Effector CD8-positive, alpha-beta T cell (primary cell): ENCODE measurements at regions not wholly inside any gene's neighbourhood (a gene's known extent, or its start where the extent isn't known, plus 50 kb on each side); places are given as distances from the start of the nearest gene placed in this dataset.

ENCODE experiments used
- DNase-seq: peaks from one replicate; lab custom pipeline; 2025; lab: John Stamatoyannopoulos, UW

DNA sequence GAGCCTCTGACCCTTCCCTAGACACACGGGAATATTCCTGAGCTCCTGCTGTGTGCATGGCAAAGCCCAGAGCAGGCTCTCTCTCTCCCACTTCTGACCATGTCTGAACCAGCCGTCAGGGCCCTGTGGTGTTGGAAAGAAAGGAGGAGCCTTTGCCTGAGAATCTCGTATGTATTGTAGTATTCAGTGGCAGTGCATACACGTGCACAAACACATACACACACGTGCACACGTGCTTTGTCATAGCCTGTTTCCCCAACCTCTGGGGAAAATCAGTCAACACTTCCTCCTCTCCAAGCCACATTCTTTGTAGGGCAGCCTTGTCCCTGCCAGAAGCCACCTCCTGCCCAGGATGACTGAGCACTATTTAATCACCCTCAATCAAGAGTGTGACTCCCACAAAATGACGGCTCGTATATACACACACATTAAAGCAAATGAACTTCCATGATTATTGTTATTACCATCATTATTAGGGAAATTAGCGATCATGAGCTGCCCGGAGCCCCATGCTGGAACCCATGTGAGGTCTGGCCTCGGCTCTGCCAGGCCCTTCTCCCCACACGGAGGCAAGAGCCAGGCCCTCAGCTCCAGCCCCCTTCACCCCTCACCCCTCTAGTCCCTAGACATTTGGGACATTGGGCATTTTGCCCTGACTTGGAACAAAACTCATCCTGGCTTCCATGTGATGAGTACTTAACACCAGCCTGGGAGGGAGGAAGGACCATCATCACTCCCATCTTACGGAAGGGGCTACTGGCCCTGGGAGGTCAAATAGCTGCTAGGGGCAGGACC, 331.9 kb downstream of the NPHP4 start:
- no peak for DNase-seq

DNA sequence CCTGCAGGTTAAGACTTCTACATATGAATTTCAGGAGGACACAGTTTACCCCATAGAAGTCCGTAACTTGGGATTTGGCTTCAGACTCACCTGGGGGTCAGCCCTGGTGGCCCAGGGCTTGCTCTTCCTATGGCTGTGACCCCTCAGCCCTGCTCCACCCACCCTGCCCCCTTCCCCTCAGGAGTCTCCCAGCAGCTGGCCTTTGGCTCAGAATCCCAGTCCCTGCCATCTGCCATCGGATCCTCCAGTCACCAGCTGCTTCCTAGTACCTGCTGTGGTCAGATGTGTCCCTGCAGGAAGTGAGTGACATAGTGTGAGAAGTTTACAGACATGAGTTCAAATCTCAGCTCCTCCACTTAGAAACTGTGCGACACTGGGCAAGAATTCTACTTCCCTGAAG, 332.6 kb downstream of the NPHP4 start:
- no peak for DNase-seq

DNA sequence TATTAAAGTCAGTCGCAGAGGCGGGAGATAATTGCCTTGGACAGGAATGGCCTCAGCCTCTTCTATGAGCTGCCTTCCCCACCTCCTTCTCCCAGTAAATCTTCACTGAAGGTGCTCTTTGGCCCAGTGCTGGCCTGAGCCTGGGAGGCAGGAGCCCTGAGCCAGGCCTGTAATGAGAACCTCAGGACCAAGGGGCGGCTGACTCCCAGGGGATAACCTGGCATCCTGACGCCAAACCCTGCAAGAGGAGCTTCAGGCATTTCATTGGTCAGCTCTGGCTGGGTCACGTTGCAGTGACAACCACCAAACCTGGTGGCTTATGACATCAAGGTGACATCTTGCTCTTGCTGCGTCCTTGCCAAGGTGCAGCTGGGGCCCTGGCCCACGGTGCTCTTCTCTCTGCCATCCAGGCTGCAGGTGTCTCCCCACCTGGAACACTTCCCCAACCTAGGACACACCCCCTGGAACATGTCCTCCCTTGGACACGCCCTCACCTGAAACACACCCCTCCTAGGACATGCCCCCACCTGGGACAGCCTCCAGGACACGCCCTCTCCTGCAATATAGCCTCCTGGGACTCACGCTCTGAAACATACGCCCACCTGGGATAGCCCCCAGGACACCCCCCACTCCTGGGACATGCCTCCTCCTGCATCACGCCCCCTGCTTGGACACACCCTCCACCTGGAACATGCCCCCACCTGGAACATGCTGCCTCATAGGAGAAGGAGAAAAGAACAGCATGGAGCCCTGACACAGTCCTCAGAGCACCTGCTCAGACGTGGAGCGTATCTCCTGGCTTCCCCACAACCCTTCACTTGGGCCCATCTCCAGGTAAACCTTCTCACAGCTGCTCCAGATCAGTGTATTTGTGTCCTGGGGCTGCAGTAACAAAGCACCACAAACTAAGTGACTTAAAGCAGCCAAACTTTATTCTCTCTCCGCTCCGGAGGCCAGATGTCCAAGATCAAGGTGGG, 333.6 kb downstream of the NPHP4 start:
- no peak for DNase-seq

DNA sequence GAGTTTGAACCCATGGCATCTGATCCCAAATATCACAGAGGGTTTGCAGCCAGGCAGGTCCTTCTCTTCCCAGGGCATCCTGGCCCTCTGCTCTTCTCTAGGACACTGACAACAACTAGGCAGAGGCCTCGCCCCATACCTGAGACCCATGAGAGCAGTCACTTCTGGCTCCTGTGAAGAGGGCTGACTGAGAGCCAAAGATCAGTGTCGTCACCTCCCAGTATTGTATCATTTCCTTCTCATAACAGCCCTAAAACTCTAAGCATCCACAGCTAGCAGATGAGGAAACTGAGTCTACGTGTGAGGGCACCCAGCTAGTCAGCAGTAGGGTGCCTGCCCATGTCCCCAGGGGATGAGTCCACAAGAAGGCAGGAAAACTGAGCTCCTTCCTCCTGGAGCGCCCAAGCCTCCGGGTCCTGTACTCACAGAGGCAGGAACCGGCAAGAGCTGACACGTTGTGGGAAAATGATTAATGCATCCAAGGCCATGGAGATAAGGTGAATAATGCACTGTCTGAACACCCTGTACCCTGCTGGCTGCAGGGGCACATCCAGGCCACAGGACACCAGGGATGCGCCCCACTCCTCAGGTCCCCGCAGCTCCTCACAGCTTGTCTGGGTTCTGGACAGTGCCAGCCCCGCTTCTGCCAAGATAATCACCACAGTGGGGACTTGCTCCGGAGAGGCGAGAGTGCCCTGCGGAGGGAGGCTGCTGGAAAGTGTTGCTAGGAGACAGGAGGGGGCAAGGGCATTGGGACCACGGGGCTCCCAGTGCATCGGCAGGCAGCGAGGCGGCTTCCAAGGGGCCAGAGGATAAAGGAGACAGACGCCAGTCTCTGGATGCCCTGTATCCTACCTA, 340.0 kb downstream of the NPHP4 start:
- DNase-seq, result no peak

DNA sequence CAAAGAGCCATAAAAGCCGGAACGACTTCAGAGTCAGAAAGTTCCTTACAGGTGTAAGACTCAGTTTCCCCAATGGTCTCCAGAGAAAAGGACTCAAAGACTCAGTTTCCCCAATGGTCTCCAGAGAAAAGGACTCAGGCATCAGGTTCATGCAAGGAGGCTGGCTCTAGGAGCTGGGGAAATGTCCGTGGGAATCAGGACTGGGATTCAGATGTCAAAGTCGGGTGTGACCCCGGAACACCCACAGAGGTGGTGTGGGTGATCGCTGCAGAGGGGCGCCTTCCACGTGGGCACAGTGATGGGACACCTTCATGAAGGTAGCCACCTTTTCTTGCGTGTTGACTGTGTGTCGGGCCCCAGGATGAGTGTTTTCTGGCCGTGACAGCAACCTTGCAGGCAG, 340.8 kb downstream of the NPHP4 start:
- DNase-seq, result no peak

DNA sequence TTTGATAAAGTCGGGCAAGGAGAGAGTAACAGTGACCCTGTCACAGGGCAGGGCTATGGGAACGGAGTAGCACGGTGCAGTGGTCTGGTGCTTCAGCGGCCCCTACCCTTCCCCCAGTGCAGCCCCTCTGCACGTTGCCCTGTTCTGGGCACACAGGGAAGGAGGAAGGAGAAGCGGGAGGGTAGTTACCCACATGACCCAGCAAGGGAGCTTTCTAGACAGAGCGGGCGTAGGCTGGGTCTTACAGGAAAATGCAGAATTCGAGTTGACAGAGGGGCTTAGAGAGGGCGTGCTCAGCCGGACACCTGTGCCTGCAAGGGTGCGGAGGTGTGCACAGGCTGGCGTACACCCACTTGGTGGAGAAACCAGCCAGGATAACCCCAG, 341.2 kb downstream of the NPHP4 start:
- DNase-seq, result no peak

DNA sequence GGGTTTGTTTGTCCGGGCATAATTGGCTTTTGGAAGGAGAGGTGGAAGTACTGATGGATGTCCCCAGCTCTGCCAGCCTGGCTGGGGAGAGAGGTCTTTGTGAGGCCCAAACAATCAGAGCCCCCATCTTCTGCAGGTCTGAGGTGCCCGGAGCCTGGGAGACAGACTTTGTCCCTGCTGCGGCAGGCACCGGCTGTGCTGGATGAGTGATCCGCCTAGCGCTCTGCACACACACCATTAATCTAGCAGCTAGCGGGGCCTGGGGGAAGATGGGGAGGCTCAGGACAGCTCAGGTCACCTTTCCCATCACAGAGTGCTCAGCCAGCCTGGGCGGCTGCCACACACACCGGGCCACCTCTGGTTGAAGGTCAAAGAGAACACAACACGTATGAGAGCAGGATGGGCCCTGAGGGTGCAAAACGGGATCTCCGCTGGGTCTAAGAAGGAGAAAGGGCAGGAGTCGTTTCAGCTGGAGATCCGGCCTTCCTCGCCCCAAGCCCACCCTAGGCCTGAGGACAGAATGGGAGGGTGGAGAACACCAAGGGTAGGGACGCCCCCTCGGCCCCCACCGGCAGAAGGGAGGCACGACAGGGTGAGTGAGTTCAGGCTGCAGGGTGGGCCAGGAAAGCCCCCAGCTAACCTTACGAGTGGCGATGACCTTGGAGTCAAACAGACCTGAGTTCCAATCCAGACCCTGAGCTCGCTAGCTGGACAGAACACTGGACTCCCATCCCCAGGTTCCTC, 341.8 kb downstream of the NPHP4 start:
- no peak for DNase-seq

DNA sequence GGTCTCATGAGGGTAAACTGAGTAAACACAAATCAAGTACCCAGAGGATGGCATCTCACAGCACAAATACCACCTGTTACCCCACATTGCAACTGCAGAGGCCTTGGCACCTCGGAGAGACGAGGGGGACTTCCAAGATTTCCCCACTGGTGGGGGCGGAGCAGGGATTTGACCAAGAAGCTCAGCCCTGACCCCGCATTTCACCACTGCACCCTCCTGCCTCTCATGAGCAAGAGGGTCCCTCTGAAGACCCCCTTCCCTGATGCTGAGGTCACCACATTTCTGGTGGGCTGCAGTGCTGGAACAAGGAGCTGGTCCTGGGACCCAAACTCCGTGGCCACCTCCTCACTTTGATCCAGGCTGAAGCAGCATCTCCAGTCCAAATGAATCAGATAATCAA, 342.4 kb downstream of the NPHP4 start:
- no peak for DNase-seq

DNA sequence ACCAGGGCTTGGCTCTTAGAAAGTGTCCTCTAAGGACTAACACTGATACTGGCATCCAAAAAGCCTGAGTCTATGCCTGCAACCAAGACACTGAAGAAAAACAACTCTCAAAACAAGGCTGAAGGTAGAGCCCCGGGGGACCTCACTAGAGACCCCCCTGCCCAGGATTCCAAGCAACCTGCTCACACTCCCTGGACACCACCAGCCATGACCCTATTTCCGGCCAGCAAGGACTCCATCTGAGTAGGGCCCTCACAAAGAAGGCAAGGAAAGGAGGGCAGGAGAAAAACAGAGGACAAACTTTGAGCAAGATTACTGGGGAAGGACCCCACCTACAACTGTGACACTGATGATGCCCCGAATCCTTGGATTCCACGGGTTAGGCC, 343.1 kb downstream of the NPHP4 start:
- DNase-seq, result no peak

DNA sequence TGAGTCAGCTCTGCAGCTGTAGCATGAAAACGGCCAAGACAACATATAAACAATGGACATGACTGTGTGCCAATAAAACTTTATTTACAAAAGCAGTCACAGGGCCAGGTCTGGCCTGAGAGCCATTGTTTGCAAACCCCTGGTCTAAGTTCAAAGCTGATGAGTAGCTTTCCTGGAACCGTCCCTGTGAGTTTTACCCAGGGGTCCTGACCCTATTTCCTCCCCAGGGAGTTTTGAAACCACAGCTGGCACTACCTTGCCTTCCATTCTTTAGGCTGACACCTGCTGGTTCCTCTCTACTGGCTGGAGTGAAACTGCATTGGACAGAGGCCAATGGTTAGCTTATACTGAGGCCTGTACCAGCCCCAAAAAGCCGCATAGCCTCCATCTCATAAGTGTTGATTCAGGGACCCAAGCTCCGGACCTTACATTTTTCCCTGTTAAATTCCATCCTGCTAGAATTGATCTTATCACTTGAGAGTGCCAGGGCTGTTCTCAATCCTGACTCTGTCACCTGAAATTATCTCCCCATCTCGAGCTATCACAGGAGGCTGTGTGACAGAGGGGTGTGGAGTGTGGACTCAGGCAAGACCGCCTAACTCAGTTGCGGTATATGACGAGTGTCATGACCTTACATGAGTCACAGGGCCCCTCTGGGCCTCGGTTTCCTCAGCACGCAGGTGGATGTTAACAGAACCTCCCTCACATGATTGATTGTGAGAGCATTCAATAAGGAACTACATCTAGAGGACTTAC, 343.6 kb downstream of the NPHP4 start:
- DNase-seq, result no peak

DNA sequence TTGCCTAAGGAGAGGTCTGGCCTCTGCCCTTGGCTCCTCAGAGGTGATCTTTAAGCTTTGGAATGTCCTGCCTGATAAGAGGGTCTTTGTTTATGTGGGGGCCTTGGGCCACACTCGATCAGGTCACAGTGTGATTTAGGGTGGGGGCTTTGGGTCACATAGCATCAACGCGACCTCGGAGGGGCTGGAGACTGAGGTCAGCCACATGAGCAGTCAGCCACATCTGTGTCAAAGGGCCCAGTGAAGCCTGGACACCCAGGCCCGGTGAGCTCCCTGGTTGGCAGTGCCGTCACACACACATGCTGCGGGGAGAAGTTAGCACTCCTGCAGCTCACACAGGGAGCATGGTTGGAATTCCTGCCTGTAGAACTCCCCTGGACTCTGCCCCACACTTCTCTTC, 345.0 kb downstream of the NPHP4 start:
- DNase-seq, result no peak

DNA sequence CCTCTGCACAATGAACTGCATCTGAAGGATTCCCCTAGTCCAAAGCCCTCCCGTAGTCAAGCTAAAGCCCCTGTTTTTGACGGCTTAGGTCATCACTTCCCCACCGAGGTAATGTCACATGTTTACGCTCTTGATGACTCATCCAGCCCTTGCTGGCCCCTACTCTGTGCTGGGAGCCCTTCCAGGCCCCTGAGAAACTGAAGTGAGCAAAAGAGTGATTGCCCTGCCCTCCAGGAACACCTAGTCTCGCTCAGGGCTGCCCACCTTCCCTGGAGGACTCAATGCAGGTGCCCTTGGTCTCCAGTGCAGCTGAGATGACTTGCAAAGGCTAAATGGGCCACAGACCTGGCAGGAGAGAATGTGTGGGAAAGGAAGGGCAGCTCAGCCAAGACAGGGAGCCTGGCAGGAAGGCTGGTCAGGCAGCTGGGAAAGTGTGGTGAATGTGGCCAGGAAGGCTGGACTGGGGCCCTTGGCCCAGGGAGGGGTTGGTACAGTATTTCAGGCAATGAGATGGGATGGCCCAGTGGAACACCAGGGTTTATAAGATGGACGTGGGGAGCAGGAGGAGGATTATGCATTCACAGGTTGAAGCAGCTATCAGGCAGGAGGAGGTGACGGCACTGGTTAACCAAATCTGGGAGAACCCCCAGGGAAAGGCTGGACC, 345.6 kb downstream of the NPHP4 start:
- DNase-seq, result no peak

DNA sequence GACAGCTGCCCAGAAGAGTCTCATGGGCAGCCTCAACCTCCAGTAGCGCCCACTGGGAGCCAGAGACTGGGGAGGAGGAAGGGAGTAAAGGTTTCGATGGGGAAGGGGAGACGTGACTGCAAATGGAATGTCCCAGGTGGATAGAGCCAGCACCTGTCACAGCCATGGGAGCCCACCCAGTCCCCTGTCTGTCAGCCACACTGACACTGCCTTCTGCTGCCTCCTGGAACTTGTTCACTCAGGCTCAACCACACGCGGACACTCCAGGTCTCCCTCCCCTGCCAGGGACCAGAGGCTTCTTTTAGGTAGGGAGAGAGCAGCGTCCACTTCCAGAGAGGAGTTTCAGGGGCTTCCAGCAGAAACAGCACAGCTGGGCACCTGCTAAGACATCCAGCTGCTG, 346.3 kb downstream of the NPHP4 start:
- DNase-seq, result no peak

DNA sequence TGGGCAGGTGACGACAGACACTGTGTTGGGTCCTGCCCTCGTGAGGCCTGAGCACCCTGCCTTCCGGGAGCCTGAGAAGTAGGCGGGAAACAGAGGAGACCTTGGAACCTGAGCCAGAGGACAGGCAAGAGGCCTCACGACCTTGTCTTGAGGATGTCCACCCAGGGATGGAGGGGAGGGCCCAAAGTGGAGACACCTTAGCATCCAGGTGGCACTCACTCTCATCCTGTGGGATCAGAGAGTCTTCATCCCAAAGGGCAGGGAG, 347.2 kb downstream of the NPHP4 start:
- DNase-seq, result no peak

DNA sequence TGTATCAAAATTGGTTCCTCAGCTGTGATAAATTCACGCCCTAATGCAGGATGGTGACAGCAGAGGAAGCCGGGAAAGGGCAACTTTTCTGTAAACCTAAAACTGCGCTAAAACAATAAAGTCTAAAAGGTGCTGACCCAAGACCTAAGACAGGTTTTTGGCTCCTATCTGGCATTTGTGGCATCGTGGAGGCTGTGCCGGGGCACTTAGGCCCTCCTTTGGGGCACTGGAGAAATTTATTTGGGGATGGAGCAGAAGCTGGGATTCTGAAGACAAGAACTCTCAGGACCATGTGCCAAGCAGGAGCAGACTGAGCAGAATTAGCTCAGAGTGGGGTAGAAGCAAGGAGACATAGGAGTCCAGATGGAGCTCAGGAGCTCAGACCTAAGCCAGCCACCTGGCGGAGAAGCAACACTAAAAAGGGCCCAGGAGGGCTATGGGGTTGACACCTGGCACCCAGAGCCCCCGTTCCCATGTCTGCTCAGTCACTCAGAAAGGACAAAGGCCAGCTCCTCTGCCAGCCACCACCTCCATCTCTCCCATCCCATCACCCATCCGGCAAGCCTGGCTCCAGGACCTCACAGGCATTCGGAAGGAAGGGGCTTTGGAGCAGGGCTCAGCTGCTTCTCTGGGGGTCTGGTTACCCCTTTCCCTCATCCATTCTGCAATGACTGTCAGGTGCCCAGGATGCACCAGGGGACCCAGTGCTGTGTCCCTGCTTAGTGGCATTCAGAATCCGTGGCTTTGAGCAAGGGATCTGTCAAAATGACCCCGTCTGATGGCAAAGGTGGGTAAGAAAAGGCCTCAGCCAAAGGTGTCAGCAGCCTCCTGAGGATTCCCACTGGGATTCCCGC, 347.7 kb downstream of the NPHP4 start:
- DNase-seq, result no peak

DNA sequence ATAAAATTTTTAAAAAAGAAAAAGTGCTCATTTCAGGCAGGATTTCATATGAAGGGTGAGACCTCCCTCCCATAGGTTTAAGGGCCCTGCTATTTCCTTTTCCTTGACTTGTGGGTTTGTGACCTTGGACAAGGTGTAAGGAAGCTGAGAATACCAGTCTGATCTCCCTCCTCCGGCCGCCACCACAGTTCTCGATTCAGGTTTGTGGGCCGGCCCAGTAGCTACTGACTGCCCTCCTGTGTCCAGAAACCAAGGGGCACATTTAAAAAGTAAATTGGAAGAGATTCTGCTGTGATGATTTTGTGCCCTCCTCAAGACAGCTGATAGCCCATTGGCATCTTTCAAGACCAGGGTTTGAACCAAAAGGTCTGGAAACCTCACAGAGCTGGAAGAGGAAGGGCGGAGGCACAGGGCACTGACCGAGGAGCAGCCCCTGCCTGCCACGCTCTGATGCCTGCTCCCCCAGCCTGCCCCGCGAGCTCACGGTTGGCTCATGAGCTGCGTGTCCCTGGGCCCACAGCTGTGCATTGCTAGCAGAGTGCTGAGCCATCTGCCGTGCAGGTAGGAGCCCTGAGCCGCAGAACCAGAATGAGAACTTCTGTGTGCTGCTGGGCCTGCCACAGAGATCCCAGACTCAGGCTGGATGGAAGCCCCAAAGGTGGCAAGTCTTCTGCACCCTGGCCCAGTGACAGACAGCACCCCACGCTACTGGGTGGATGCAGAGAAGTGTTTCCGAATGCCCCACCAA, 348.7 kb downstream of the NPHP4 start:
- no peak for DNase-seq

DNA sequence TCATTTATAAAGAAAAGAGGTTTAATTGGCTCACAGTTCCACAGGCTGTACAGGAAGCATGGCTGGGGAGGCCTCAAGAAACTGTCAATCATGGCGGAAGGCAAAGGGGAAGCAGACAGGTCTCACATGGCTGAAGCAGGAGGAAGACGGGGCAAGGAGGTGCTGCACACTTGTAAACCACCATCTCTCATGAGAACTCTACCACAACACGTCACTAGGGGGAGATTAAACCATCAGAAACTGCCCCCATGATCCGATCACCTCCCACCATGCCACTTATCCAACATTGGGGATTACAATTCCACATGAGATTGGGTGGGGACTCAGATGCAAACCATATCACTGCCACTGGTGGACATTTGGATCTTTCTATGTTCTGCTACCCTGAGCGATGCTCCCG, 351.4 kb downstream of the NPHP4 start:
- DNase-seq, result no peak

DNA sequence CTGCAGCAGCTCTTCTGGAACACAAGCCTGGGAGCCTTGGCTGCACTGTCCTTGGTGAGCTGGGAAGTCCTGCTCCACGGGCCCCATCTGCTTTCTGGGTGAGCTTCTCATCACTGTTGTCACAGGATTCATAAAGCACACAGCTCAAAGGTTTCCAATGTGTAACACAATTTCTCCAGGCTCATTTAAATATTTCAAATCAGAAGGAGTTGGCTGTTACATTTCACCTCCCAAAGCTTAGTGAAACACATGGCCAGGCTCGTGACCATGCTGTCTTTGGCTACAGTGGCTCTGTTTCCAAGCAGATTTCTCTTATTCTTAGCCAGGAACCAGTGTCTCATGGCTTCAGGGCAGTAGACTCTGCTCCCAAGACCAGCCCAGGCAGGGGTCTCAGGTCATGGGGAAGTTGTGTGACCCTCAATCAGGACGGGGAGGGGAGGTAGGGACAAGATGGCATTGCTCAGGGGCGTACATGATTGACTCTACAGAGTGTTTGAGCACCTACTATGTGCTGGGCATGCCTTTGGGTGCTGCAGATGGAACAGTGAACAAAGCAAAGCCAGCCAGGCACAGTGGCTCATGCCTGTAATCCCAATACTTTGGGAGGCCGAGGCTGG, 353.0 kb downstream of the NPHP4 start:
- no peak for DNase-seq
